IMR-90 (cell line): ENCODE measurements at regions not wholly inside any gene's neighbourhood (a gene's known extent, or its start where the extent isn't known, plus 50 kb on each side); places are given as distances from the start of the nearest gene placed in this dataset.
A peak's percentile ranks its signal among the peaks of the same experiment; 100 is the strongest.

ENCODE experiments used
- ATAC-seq: fragments of 200-7000 bp; cut with Tn5 transposase; 2 replicates; pipeline ENCODE4 v1.9.1; 2020; ENCODE audit warnings: low read depth, mild to moderate bottlenecking, moderate library complexity
- BruUV-seq: library from RNA; stranded (reverse); fragments of 400-500 nt; replicated peaks from 2 replicates; lab custom pipeline; 2021; lab: Mats Ljungman, UMichigan
- CTCF ChIA-PET: fragments of 300-600 bp; formaldehyde crosslinking; extraction: SDS; loops from one replicate; lab custom pipeline; 2021; ENCODE audit warnings: antibody characterized with exemption; lab: Yijun Ruan, JAX
- POLR2A ChIA-PET: fragments of 300-600 bp; sonication (Branson Sonifier 250); formaldehyde crosslinking; loops from one replicate; lab custom pipeline; 2022; ENCODE audit warnings: antibody characterized with exemption; ENCODE audit not compliant: unreplicated experiment; lab: Charles Lee
- DNase-seq: peaks from one replicate; pipeline ENCODE4 v3.0.0; 2013
- H2AFZ ChIP-seq: replicated peaks from 2 replicates; pipeline ENCODE3; 2013; ENCODE audit warnings: low read length, mild to moderate bottlenecking; ENCODE audit not compliant: poor library complexity
- H2AK5ac ChIP-seq: 2 replicates; pipeline ENCODE4 v1.6.1; 2013; ENCODE audit warnings: low read depth, low read length, inconsistent platforms
- H2AK9ac ChIP-seq: replicated peaks from 2 replicates; pipeline ENCODE3; 2013; ENCODE audit warnings: mild to moderate bottlenecking, low read depth, low read length, moderate library complexity; ENCODE audit not compliant: poor library complexity
- H2BK120ac ChIP-seq: 2 replicates; pipeline ENCODE4 v1.6.1; 2013; ENCODE audit warnings: low read depth, low read length, inconsistent platforms
- H2BK15ac ChIP-seq: 3 replicates; pipeline ENCODE4 v1.6.1; 2013; ENCODE audit warnings: low read depth, low read length, inconsistent platforms
- H2BK20ac ChIP-seq: 2 replicates; pipeline ENCODE4 v1.6.1; 2013; ENCODE audit warnings: low read depth, mild to moderate bottlenecking, inconsistent platforms, low read length, moderate library complexity
- H2BK5ac ChIP-seq: 2 replicates; pipeline ENCODE4 v1.6.1; 2013; ENCODE audit warnings: mild to moderate bottlenecking, low read depth, low read length, inconsistent platforms; ENCODE audit not compliant: poor library complexity, severe bottlenecking
- H3K14ac ChIP-seq: replicated peaks from 2 replicates; pipeline ENCODE4 v1.6.1; 2013; ENCODE audit warnings: low read depth, low read length, inconsistent platforms
- H3K18ac ChIP-seq: 2 replicates; pipeline ENCODE4 v1.6.1; 2013; ENCODE audit warnings: low read depth, low read length, control low read depth
- H3K23ac ChIP-seq: 2 replicates; pipeline ENCODE4 v1.6.1; 2013; ENCODE audit warnings: low read depth, low read length, inconsistent platforms
- H3K27ac ChIP-seq: 2 replicates; pipeline ENCODE4 v1.5.1; 2013; ENCODE audit warnings: mild to moderate bottlenecking, control low read depth, low read length; ENCODE audit not compliant: insufficient read depth
- H3K27me3 ChIP-seq: 2 replicates; pipeline ENCODE4 v1.6.1; 2013; ENCODE audit warnings: low read length; ENCODE audit not compliant: control insufficient read depth, insufficient read depth
- H3K36me3 ChIP-seq: 2 replicates; pipeline ENCODE4 v1.6.1; 2013; ENCODE audit warnings: low read length, mixed read lengths; ENCODE audit not compliant: control insufficient read depth, insufficient read depth
- H3K4ac ChIP-seq: 2 replicates; pipeline ENCODE4 v1.6.1; 2013; ENCODE audit warnings: low read depth, low read length, inconsistent platforms
- H3K4me1 ChIP-seq: 2 replicates; pipeline ENCODE4 v1.6.1; 2013; ENCODE audit warnings: low read length, mixed read lengths; ENCODE audit not compliant: control insufficient read depth, insufficient read depth
- H3K4me2 ChIP-seq: 2 replicates; pipeline ENCODE4 v1.6.1; 2013; ENCODE audit warnings: low read depth, mild to moderate bottlenecking, control low read depth, low read length, moderate library complexity
- H3K4me3 ChIP-seq: 2 replicates; pipeline ENCODE4 v1.5.1; 2013; ENCODE audit warnings: low read depth, mild to moderate bottlenecking, control low read depth, low read length, moderate library complexity; ENCODE audit not compliant: insufficient read depth
- H3K56ac ChIP-seq: 2 replicates; pipeline ENCODE4 v1.6.1; 2013; ENCODE audit warnings: low read length, inconsistent platforms; ENCODE audit not compliant: insufficient read depth; ENCODE audit errors: extremely low read depth
- H3K79me1 ChIP-seq, 2 experiments: 2 replicates each; pipeline ENCODE4 v1.6.1; 2013; ENCODE audit warnings: low read length in 2 of 2, inconsistent platforms in 1 of 2, low read depth in 1 of 2
- H3K9ac ChIP-seq: 2 replicates; pipeline ENCODE4 v1.6.1; 2013; ENCODE audit warnings: low read depth, low read length, control low read depth
- H3K9me1 ChIP-seq: 2 replicates; pipeline ENCODE4 v1.6.1; 2013; ENCODE audit warnings: low read length, inconsistent platforms; ENCODE audit not compliant: insufficient read depth
- H3K9me3 ChIP-seq: 2 replicates; pipeline ENCODE4 v1.6.1; 2013; ENCODE audit warnings: low read length; ENCODE audit not compliant: control insufficient read depth, insufficient read depth
- H4K20me1 ChIP-seq: 2 replicates; pipeline ENCODE4 v1.6.1; 2013; ENCODE audit warnings: low read length, inconsistent platforms; ENCODE audit not compliant: insufficient read depth
- H4K5ac ChIP-seq: 2 replicates; pipeline ENCODE4 v1.6.1; 2013; ENCODE audit warnings: mild to moderate bottlenecking, low read depth, low read length, control low read depth
- H4K8ac ChIP-seq, 2 experiments: 2 replicates each; pipeline ENCODE4 v1.6.1; 2013; ENCODE audit warnings: low read depth in 2 of 2, low read length in 2 of 2, control low read depth in 1 of 2, inconsistent platforms in 1 of 2
- H4K91ac ChIP-seq: 2 replicates; pipeline ENCODE4 v1.6.1; 2013; ENCODE audit warnings: low read depth, low read length, inconsistent platforms; ENCODE audit not compliant: insufficient read depth
- BHLHE40 ChIP-seq: fragments of 150-350 bp; IDR thresholded peaks from 2 replicates; pipeline ENCODE4 v1.6.1; 2016; ENCODE audit warnings: mild to moderate bottlenecking, low read depth, low read length
- CEBPB ChIP-seq: IDR thresholded peaks from 2 replicates; pipeline ENCODE4 v1.6.1; 2012; ENCODE audit warnings: low read depth, low read length, improper control_type of control experiment
- CHD1 ChIP-seq: IDR thresholded peaks from 2 replicates; pipeline ENCODE4 v1.6.1; 2012; ENCODE audit warnings: low read depth, low read length, improper control_type of control experiment
- CTCF ChIP-seq: conservative IDR thresholded peaks from 2 replicates; pipeline ENCODE4 v1.5.1; 2012; ENCODE audit warnings: mild to moderate bottlenecking, low read depth, low read length, improper control_type of control experiment
- MAFK ChIP-seq: IDR thresholded peaks from 2 replicates; pipeline ENCODE4 v1.6.1; 2012; ENCODE audit warnings: low read depth, low read length, improper control_type of control experiment
- MAZ ChIP-seq: IDR thresholded peaks from 2 replicates; pipeline ENCODE4 v1.6.1; 2012; ENCODE audit warnings: low read depth, mild to moderate bottlenecking, low read length, improper control_type of control experiment, moderate library complexity, borderline replicate concordance
- MXI1 ChIP-seq: IDR thresholded peaks from 2 replicates; pipeline ENCODE4 v1.6.1; 2012; ENCODE audit warnings: low read depth, mild to moderate bottlenecking, low read length, moderate library complexity, borderline replicate concordance
- NFE2L2 ChIP-seq: fragments of 150-350 bp; IDR thresholded peaks from 2 replicates; pipeline ENCODE4 v1.6.1; 2016; ENCODE audit warnings: low read depth, mild to moderate bottlenecking, low read length
- POLR2A ChIP-seq: IDR thresholded peaks from 2 replicates; pipeline ENCODE4 v1.6.1; 2012; ENCODE audit warnings: mild to moderate bottlenecking, low read depth, low read length
- RCOR1 ChIP-seq: IDR thresholded peaks from 2 replicates; pipeline ENCODE4 v1.6.1; 2012; ENCODE audit warnings: mild to moderate bottlenecking, low read length, improper control_type of control experiment; ENCODE audit not compliant: insufficient replicate concordance
- RFX5 ChIP-seq: IDR thresholded peaks from 2 replicates; pipeline ENCODE4 v1.8.0; 2012; ENCODE audit warnings: low read depth, mild to moderate bottlenecking, low read length, moderate library complexity
- SMC3 ChIP-seq: fragments of 150-350 bp; IDR thresholded peaks from 2 replicates; pipeline ENCODE4 v1.6.1; 2016; ENCODE audit warnings: low read depth, mild to moderate bottlenecking, antibody characterized with exemption, low read length, moderate library complexity
- USF2 ChIP-seq: fragments of 150-350 bp; IDR thresholded peaks from 2 replicates; pipeline ENCODE4 v1.6.1; 2017; ENCODE audit warnings: mild to moderate bottlenecking, antibody characterized with exemption, low read length, low read depth
- WGBS, 2 experiments: methylation state at CpG; one replicate each; pipeline versions ENCODE4 v1.1.5 to v1.1.7; 2013; ENCODE audit warnings: missing lambda C conversion rate in 2 of 2; ENCODE audit not compliant: insufficient read length in 1 of 2; ENCODE audit errors: extremely low coverage in 2 of 2; 5-methylcytosine and 5-hydroxymethylcytosine counted together
- dilution Hi-C: fragments of 300-500 bp; cut with HindIII; formaldehyde crosslinking; loops from one replicate; pipeline ENCODE4 v1.14.3; 2018; ENCODE audit warnings: low sequenced_read_pairs; ENCODE audit not compliant: unreplicated experiment
- in situ Hi-C: fragments of 300-500 bp; cut with MboI; formaldehyde crosslinking; loops from 3 replicates; pipeline ENCODE4 v1.14.3; 2019; ENCODE audit warnings: low sequenced_read_pairs, inconsistent platforms, mixed read lengths
- intact Hi-C: fragments of 100-400 bp; cut with micrococcal nuclease; formaldehyde crosslinking; loops from 2 replicates; pipeline ENCODE4 v1.10.0; 2022

- CTCF ChIA-PET: no interaction called here
- no TSS peak for BruUV-seq
- H3K27me3 ChIP-seq: peaks cover 4% of the 10 kb centered on the region
Measured at GRCh38 chr18:75531212-75531850, 103.8 kb upstream of the SMIM21 start.

More at GRCh38 chr18:75531212-75531850, 103.8 kb upstream of the SMIM21 start:
- Histone ChIP-seq H2BK20ac (peak overlapping the region; percentile 93), H3K9ac (no peak overlapping the region), H3K18ac (peak overlapping the region; percentile 89), H4K5ac (peak overlapping the region; percentile 65), H4K20me1 (no peaks in the 10 kb centered on the region), H2AFZ (peak overlapping the region; percentile 89), H3K4ac (peak overlapping the region; percentile 93), H2BK15ac (peak overlapping the region; percentile 86; the same call in 2 of the 3 replicates), H2BK120ac (peak overlapping the region; percentile 98), H3K4me3 (no peak overlapping the region), H3K9me3 (no peaks in the 10 kb centered on the region), H3K23ac (peak overlapping the region; percentile 93), H3K4me1 (peaks cover 20% of the 10 kb centered on the region), H2AK9ac (peak overlapping the region; percentile 80), H3K27ac (peak overlapping the region; percentile 73), H3K4me2 (peak overlapping the region; percentile 35), H2AK5ac (peak overlapping the region; percentile 63; the same call in 1 of the 2 replicates), H3K9me1 (peaks cover 7% of the 10 kb centered on the region), H3K79me1 (no peaks in the 10 kb centered on the region), H4K91ac (peak overlapping the region; percentile 85), H3K14ac (peak overlapping the region; percentile 57), H4K8ac (peak overlapping the region; percentile 58 to 88), H2BK5ac (peak overlapping the region; percentile 73), H3K36me3 (no peaks in the 10 kb centered on the region), H3K56ac (peak overlapping the region; percentile 23; the same call in 1 of the 2 replicates)
- intact Hi-C loops (no loop called here), dilution Hi-C loops (no loop called here), in situ Hi-C loops (no loop called here)
- peak; percentile 67 for ATAC-seq
- TF ChIP-seq CEBPB (no peak), BHLHE40 (no peak), RCOR1 (no peak), MAZ (no peak), MAFK (no peak), MXI1 (no peak), NFE2L2 (no peak), CTCF (no peak), USF2 (no peak), POLR2A (no peak), CHD1 (no peak), SMC3 (no peak), RFX5 (no peak)
- POLR2A ChIA-PET: interaction anchor here (0.7 kb wide), 1 partner anchor 42 kb away, joined by 3 read pairs; no protein-coding TSS in a partner anchor
- no CpG with 5 or more reads among the region's 14 CpGs for WGBS, 2 experiments
- peak; percentile 30 for DNase-seq
